DMS153 (cell line): ENCODE measurements at regions not wholly inside any gene's neighbourhood (a gene's known extent, or its start where the extent isn't known, plus 50 kb on each side); places are given as distances from the start of the nearest gene placed in this dataset.
"Not testable (repeated sequence)": the region's sequence is repeated elsewhere in the genome, so short reads cannot be mapped to it uniquely, and the experiment has no call there.

ENCODE experiments used
- DNase-seq: peaks from one replicate; lab custom pipeline; 2025; lab: John Stamatoyannopoulos, UW

- DNase-seq: no peak
Observed at GRCh38 chr13:81275666-81276258, 934.8 kb upstream of the SPRY2 start.

GRCh38 chr13:81247711-81248110 is 906.8 kb upstream of the SPRY2 start:
- DNase-seq: no peak

- DNase-seq: no peak
Observed at GRCh38 chr13:81246556-81246955, 905.6 kb upstream of the SPRY2 start.

GRCh38 chr13:81244011-81244410 is 903.1 kb upstream of the SPRY2 start:
- no peak for DNase-seq

- no peak for DNase-seq
Observed at GRCh38 chr13:81230386-81230785, 889.5 kb upstream of the SPRY2 start.

- not testable (repeated sequence) for DNase-seq
Observed at GRCh38 chr13:81226830-81227229, 885.9 kb upstream of the SPRY2 start.

- no peak for DNase-seq
Observed at GRCh38 chr13:81224209-81224833, 883.4 kb upstream of the SPRY2 start.

GRCh38 chr13:81223778-81224177 is 882.9 kb upstream of the SPRY2 start:
- DNase-seq: no peak

- no peak for DNase-seq
Observed at GRCh38 chr13:81211713-81212112, 870.8 kb upstream of the SPRY2 start.

GRCh38 chr13:81207636-81208035 is 866.7 kb upstream of the SPRY2 start:
- DNase-seq: no peak

GRCh38 chr13:81207231-81207630 is 866.3 kb upstream of the SPRY2 start:
- no peak for DNase-seq

- no peak for DNase-seq
Observed at GRCh38 chr13:81203783-81204182, 862.9 kb upstream of the SPRY2 start.

- DNase-seq: no peak
Observed at GRCh38 chr13:81199956-81200355, 859.0 kb upstream of the SPRY2 start.

GRCh38 chr13:81197966-81198365 is 857.0 kb upstream of the SPRY2 start:
- no peak for DNase-seq

GRCh38 chr13:81197483-81197882 is 856.6 kb upstream of the SPRY2 start:
- no peak for DNase-seq

GRCh38 chr13:81194362-81194761 is 853.4 kb upstream of the SPRY2 start:
- no peak for DNase-seq

- no peak for DNase-seq
Observed at GRCh38 chr13:81184556-81185265, 843.8 kb upstream of the SPRY2 start.

- no peak for DNase-seq
Observed at GRCh38 chr13:81172603-81173002, 831.7 kb upstream of the SPRY2 start.

- DNase-seq: peak; percentile 3
Observed at GRCh38 chr13:81171065-81171647, 830.2 kb upstream of the SPRY2 start.

- not testable (repeated sequence) for DNase-seq
Observed at GRCh38 chr13:81163823-81164222, 822.9 kb upstream of the SPRY2 start.

- DNase-seq: no peak
Observed at GRCh38 chr13:81153478-81153877, 812.6 kb upstream of the SPRY2 start.

- no peak for DNase-seq
Observed at GRCh38 chr13:81148822-81149221, 807.9 kb upstream of the SPRY2 start.

- not testable (repeated sequence) for DNase-seq
Observed at GRCh38 chr13:81146576-81146975, 805.6 kb upstream of the SPRY2 start.
